AG09319 (cell line): ENCODE measurements at regions not wholly inside any gene's neighbourhood (a gene's known extent, or its start where the extent isn't known, plus 50 kb on each side); places are given as distances from the start of the nearest gene placed in this dataset.

Source experiments
- DNase-seq: peaks from one replicate; pipeline ENCODE4 v3.0.0-alpha.2; 2010; ENCODE audit warnings: low read depth; ENCODE audit errors: extremely low read depth
- CTCF ChIP-seq: IDR thresholded peaks from 2 replicates; pipeline ENCODE4 v1.5.1; 2011; ENCODE audit warnings: low read depth, mild to moderate bottlenecking, inconsistent platforms, low read length, moderate library complexity

GRCh38 chr5:104764197-104764596 is 1201.6 kb upstream of the NUDT12 start:
- TF ChIP-seq CTCF = no peak
- DNase-seq = no peak

- DNase-seq = no peak
Observed at GRCh38 chr5:104763216-104763615, 1200.6 kb upstream of the NUDT12 start.

GRCh38 chr5:104757915-104758314 is 1195.3 kb upstream of the NUDT12 start:
- DNase-seq = no peak
- TF ChIP-seq CTCF = no peak

More at GRCh38 chr5:104763216-104763615, 1200.6 kb upstream of the NUDT12 start:
- TF ChIP-seq CTCF = no peak

- TF ChIP-seq CTCF = no peak
- DNase-seq = no peak
Observed at GRCh38 chr5:104755806-104756205, 1193.2 kb upstream of the NUDT12 start.

GRCh38 chr5:104754311-104754995 is 1191.9 kb upstream of the NUDT12 start:
- DNase-seq = no peak
- TF ChIP-seq CTCF = no peak

- no peak for DNase-seq
- no peak for TF ChIP-seq CTCF
Observed at GRCh38 chr5:104751969-104752368, 1189.4 kb upstream of the NUDT12 start.

- TF ChIP-seq CTCF = no peak
- no peak for DNase-seq
Observed at GRCh38 chr5:104739905-104740304, 1177.3 kb upstream of the NUDT12 start.
